HEK293T (cell line): ENCODE measurements at regions not wholly inside any gene's neighbourhood (a gene's known extent, or its start where the extent isn't known, plus 50 kb on each side); places are given as distances from the start of the nearest gene placed in this dataset.

Experiments
- BHLHE40 ChIP-seq: fragments of 450-650 bp; IDR thresholded peaks from 2 replicates; pipeline ENCODE4 v1.6.1; 2016; ENCODE audit warnings: mild to moderate bottlenecking, moderate library complexity, borderline replicate concordance
- CTBP1 ChIP-seq: fragments of 450-650 bp; IDR thresholded peaks from 2 replicates; pipeline ENCODE4 v1.6.1; 2016; ENCODE audit warnings: borderline replicate concordance
- ELF4 ChIP-seq: fragments of 450-650 bp; IDR thresholded peaks from 2 replicates; pipeline ENCODE4 v1.6.1; 2017; ENCODE audit warnings: antibody characterized with exemption
- FOXA1 ChIP-seq: fragments of 450-650 bp; IDR thresholded peaks from 2 replicates; pipeline ENCODE4 v1.6.1; 2016; ENCODE audit warnings: mild to moderate bottlenecking
- FOXK2 ChIP-seq: fragments of 450-650 bp; IDR thresholded peaks from 2 replicates; pipeline ENCODE4 v1.6.1; 2016; ENCODE audit warnings: mild to moderate bottlenecking
- FOXM1 ChIP-seq: fragments of 450-650 bp; IDR thresholded peaks from 2 replicates; pipeline ENCODE4 v1.6.1; 2017; ENCODE audit warnings: mild to moderate bottlenecking, borderline replicate concordance
- NFRKB ChIP-seq: fragments of 450-650 bp; IDR thresholded peaks from 2 replicates; pipeline ENCODE4 v1.6.1; 2016; ENCODE audit warnings: mild to moderate bottlenecking, moderate library complexity
- PKNOX1 ChIP-seq: fragments of 450-650 bp; IDR thresholded peaks from 2 replicates; pipeline ENCODE4 v1.6.1; 2016
- SP1 ChIP-seq: fragments of 450-650 bp; IDR thresholded peaks from 2 replicates; pipeline ENCODE4 v1.6.1; 2017
- ZNF384 ChIP-seq: fragments of 450-650 bp; IDR thresholded peaks from 2 replicates; pipeline ENCODE4 v1.6.1; 2016

GRCh38 chr7:428387-428786 is 91.3 kb downstream of the PDGFA start:
- TF ChIP-seq SP1, result no peak
- no peak for TF ChIP-seq FOXM1
- TF ChIP-seq NFRKB, result no peak
- no peak for TF ChIP-seq ELF4
- no peak for TF ChIP-seq FOXK2
- no peak for TF ChIP-seq ZNF384
- no peak for TF ChIP-seq FOXA1
- no peak for TF ChIP-seq BHLHE40
- no peak for TF ChIP-seq PKNOX1
- TF ChIP-seq CTBP1, result no peak
